Activated CD4-positive, alpha-beta T cell treated with anti-CD3 and anti-CD28 coated beads, Interleukin-2, amount 10 ng/mL, durations not matched to agents 24 days and 14 days (primary cell): ENCODE measurements at regions not wholly inside any gene's neighbourhood (a gene's known extent, or its start where the extent isn't known, plus 50 kb on each side); places are given as distances from the start of the nearest gene placed in this dataset.

Experiments
- DNase-seq: peaks from one replicate; pipeline ENCODE4 v3.0.0; 2022
- H3K27ac Mint-ChIP-seq: one replicate; pipeline ENCODE4 v1.8.0; 2022; ENCODE audit warnings: mild to moderate bottlenecking, mixed read lengths
- H3K27me3 Mint-ChIP-seq: one replicate; pipeline ENCODE4 v1.8.0; 2022; ENCODE audit warnings: mixed read lengths
- H3K36me3 Mint-ChIP-seq: one replicate; pipeline ENCODE4 v1.8.0; 2022; ENCODE audit warnings: low read depth, mild to moderate bottlenecking, mixed read lengths
- H3K4me1 Mint-ChIP-seq: one replicate; pipeline ENCODE4 v1.8.0; 2021; ENCODE audit warnings: mixed read lengths
- H3K4me3 Mint-ChIP-seq: one replicate; pipeline ENCODE4 v1.8.0; 2022; ENCODE audit warnings: mild to moderate bottlenecking, moderate library complexity, mixed read lengths
- H3K9me3 Mint-ChIP-seq: one replicate; pipeline ENCODE4 v1.8.0; 2021; ENCODE audit warnings: mixed read lengths
- intact Hi-C: fragments of 100-400 bp; cut with micrococcal nuclease; formaldehyde crosslinking; loops from one replicate; pipeline ENCODE4 v1.15.1; 2023

- peaks cover 20% of the 10 kb centered on the region for H3K27me3 Mint-ChIP-seq
- peaks cover 13% of the 10 kb centered on the region for H3K9me3 Mint-ChIP-seq
- H3K4me3 Mint-ChIP-seq, result no peak overlapping the region
- H3K4me1 Mint-ChIP-seq, result peaks cover 3% of the 10 kb centered on the region
- H3K27ac Mint-ChIP-seq, result no peak overlapping the region
- no peaks in the 10 kb centered on the region for H3K36me3 Mint-ChIP-seq
- intact Hi-C loops, result no loop called here
- no peak for DNase-seq
These were observed 86.3 kb downstream of the OAT start for GRCh38 chr10:124332426-124332825.

- H3K27ac Mint-ChIP-seq, result no peak overlapping the region
- intact Hi-C loops, result no loop called here
- no peaks in the 10 kb centered on the region for H3K36me3 Mint-ChIP-seq
- peaks cover 17% of the 10 kb centered on the region for H3K27me3 Mint-ChIP-seq
- DNase-seq, result no peak
- H3K4me1 Mint-ChIP-seq, result peaks cover 3% of the 10 kb centered on the region
- H3K9me3 Mint-ChIP-seq, result peaks cover 13% of the 10 kb centered on the region
- no peak overlapping the region for H3K4me3 Mint-ChIP-seq
These were observed 88.8 kb downstream of the OAT start for GRCh38 chr10:124329941-124330340.

DNA sequence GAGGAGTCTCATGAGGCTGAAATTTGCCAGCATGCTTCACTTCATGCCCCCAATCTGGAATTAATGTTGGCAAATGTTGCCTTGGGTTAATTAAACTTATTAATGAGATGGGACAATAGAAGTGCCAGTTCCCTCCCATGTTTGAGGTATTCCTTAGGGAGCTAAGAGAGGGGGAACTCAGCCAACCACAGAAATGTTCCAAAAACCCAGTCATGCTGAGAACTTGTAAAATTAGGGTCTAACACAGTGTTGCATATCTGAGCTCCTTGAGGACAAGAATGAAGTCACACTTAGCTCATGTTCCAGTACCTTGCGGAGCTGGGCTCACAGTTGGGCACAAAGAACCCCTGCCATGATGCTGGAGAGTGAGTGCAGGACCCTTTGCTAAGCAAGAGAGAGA lies 89.4 kb downstream of the OAT start:
- Mint-ChIP-seq H3K4me3 (no peak overlapping the region), H3K4me1 (peaks cover 3% of the 10 kb centered on the region), H3K9me3 (peaks cover 13% of the 10 kb centered on the region), H3K27ac (no peak overlapping the region), H3K27me3 (peaks cover 16% of the 10 kb centered on the region), H3K36me3 (no peaks in the 10 kb centered on the region)
- intact Hi-C loops, result no loop called here
- DNase-seq, result no peak

GRCh38 chr10:124328477-124329220 lies 90.1 kb downstream of the OAT start:
- Mint-ChIP-seq H3K27me3 (peaks cover 16% of the 10 kb centered on the region), H3K4me3 (no peak overlapping the region), H3K36me3 (no peaks in the 10 kb centered on the region), H3K27ac (no peak overlapping the region), H3K4me1 (peaks cover 3% of the 10 kb centered on the region), H3K9me3 (peaks cover 13% of the 10 kb centered on the region)
- no peak for DNase-seq
- intact Hi-C loops, result no loop called here

GRCh38 chr10:124325998-124326636 lies 92.6 kb downstream of the OAT start:
- intact Hi-C loops, result no loop called here
- Mint-ChIP-seq H3K9me3 (no peaks in the 10 kb centered on the region), H3K27me3 (peaks cover 1% of the 10 kb centered on the region), H3K27ac (no peak overlapping the region), H3K36me3 (no peaks in the 10 kb centered on the region), H3K4me3 (no peak overlapping the region), H3K4me1 (peaks cover 3% of the 10 kb centered on the region)
- no peak for DNase-seq

DNA sequence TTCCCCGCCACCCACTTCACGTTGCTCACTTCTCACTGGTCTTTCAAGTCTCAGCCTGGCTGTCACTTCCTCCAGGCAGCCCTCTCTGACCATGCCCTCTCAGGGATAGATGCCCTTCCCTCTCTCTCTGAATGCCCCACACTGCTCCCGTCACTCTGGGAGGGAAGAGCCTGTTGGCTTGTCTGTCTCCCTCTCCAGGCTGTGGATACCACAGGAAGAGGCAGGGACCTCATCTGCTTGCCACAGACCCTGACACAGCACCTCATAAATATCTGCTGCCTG lies 93.1 kb downstream of the OAT start:
- H3K9me3 Mint-ChIP-seq, result no peaks in the 10 kb centered on the region
- peaks cover 3% of the 10 kb centered on the region for H3K4me1 Mint-ChIP-seq
- H3K27me3 Mint-ChIP-seq, result peaks cover 1% of the 10 kb centered on the region

DNA sequence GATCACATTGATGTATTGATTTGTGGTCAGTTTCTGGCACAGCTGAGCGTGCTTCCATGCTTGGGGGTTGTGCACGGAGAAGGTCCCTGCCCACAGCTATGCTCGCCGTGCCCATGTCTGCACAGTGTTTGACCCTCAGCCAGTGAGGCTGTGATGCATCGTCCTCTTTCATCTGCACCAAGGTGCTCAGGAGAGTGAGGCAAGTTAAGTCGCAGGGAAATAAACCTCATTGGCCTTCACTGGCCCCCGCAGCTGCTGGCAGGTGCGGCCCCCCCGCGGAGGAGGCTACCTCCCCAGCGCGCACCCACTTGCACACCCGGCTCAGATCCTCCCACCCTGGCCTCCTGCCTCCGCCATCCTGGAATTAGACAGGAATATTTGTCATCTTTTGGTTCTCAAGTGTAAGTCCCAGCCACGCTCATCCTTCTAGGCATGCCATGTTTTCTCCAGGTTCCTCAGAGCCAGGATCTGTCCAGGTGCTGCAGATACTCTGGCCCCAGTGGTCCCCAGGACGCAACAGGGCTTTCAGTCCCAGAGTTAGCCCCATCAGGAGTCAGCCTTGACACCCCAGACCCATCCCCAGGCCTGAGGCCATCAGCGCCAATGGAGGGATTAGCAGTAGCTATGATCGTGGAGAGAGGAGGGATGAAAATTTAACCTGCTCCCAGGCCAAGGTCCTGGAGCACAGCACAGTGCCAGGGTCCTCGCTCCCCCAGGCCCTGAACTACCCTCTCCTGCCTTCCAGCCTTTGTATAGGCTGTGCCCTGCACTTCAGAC lies 93.7 kb downstream of the OAT start:
- intact Hi-C loops, result no loop called here
- Mint-ChIP-seq H3K4me3 (no peak overlapping the region), H3K4me1 (peaks cover under 1% of the 10 kb centered on the region), H3K27me3 (peaks cover 1% of the 10 kb centered on the region), H3K9me3 (no peaks in the 10 kb centered on the region), H3K27ac (no peak overlapping the region), H3K36me3 (no peaks in the 10 kb centered on the region)
- no peak for DNase-seq

More for the DNA sequence above, 93.1 kb downstream of the OAT start:
- intact Hi-C loops, result no loop called here
- DNase-seq, result no peak
- H3K36me3 Mint-ChIP-seq, result no peaks in the 10 kb centered on the region
- no peak overlapping the region for H3K4me3 Mint-ChIP-seq
- no peak overlapping the region for H3K27ac Mint-ChIP-seq

DNA sequence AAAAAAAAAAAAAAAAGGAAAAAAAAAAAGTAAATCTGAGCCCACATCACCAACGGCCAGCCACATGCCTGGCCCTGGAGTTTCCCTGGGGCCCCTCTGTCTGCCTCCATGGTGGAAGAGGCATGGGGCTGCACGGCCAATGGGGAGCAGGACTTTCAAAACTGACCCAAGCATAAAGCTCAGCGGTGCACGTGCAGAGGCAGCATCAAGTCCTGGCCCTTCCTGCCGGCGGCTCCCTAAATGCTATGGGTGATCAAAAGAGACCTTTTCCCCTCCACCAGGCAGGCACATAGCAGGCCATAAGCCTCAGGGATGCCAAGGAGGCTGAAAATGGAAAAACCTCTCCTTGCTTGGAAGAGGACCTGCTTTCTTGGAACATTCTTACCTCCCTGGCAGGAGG lies 94.3 kb downstream of the OAT start:
- Mint-ChIP-seq H3K9me3 (no peaks in the 10 kb centered on the region), H3K27me3 (no peaks in the 10 kb centered on the region), H3K4me1 (no peaks in the 10 kb centered on the region), H3K4me3 (no peak overlapping the region), H3K27ac (no peak overlapping the region), H3K36me3 (no peaks in the 10 kb centered on the region)
- DNase-seq, result no peak
- intact Hi-C loops, result no loop called here

GRCh38 chr10:124323806-124324205 lies 94.9 kb downstream of the OAT start:
- intact Hi-C loops, result no loop called here
- H3K4me1 Mint-ChIP-seq, result no peaks in the 10 kb centered on the region
- no peak for DNase-seq
- no peak overlapping the region for H3K4me3 Mint-ChIP-seq
- no peak overlapping the region for H3K27ac Mint-ChIP-seq
- no peaks in the 10 kb centered on the region for H3K27me3 Mint-ChIP-seq
- H3K36me3 Mint-ChIP-seq, result no peaks in the 10 kb centered on the region
- no peaks in the 10 kb centered on the region for H3K9me3 Mint-ChIP-seq

DNA sequence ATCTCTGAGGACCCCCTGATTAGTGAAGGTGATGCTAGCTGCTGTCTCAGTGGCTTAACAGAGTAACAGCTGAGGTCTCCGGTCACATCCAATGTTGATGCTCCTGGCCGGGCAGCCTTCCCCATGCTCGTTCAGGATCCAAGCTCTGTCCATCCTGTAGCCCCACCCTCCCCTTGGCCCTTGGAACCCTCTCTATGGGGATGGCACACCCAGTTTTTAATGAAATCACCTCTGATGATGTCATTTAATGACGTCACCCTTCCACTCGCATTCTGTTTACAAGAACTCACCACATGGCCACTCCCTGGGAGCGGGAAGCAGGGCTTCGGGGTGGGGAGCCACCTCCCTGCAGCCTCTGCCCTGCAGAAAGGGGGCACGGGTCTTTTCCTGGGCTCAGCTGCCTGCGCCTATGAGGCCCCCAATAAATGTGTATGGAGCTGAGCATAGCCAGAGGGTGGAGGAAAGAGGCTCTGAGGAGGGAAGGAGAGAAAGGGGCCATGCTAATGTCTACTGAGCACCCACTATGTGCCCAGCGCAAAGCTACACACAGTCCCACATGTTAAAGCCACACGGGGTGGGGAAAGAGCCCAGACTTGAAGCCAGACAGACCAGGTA lies 95.5 kb downstream of the OAT start:
- Mint-ChIP-seq H3K4me3 (no peak overlapping the region), H3K9me3 (no peaks in the 10 kb centered on the region), H3K4me1 (no peaks in the 10 kb centered on the region), H3K27me3 (no peaks in the 10 kb centered on the region), H3K36me3 (no peaks in the 10 kb centered on the region), H3K27ac (no peak overlapping the region)
- intact Hi-C loops, result no loop called here
- DNase-seq, result no peak

DNA sequence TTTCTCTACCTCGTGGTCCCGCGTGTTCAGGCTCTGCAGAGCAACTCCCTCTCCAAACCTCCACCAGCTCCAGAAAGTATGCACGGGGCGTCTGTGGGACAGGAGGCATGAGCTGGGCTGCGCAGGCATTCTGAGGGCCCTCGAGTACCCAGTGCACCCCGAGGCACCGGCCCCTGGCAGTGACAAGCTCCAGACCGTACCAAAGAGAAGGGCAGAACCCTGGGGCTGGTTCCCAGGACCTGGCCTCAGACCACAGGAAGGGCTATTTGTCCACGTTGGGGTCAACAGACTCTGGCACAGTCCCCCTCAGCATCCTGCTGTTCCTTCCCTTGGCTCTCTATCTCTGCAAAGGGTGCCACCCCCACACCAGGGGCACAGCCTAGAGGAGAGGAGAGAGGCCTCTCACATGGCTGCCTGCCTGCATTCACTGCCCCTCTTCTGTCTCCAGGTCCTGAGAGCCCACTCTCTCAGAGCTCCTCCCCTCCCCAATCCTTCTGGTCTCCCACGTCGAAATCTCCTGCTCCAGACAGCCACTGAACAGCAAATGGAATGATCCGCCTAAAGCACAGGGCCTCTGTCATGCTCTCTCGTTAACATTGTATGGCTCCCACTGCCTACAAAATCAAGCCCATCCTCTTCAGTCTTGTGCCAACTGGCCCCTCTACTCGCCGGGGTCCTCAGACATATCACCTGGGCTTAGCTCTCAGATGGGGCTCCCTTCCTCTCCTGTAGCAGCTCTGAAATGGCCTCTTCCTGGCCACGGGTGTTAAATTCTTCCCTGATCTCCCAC lies 96.3 kb downstream of the OAT start:
- Mint-ChIP-seq H3K4me3 (no peak overlapping the region), H3K27me3 (no peaks in the 10 kb centered on the region), H3K27ac (no peak overlapping the region), H3K36me3 (no peaks in the 10 kb centered on the region), H3K9me3 (no peaks in the 10 kb centered on the region), H3K4me1 (no peaks in the 10 kb centered on the region)
- DNase-seq, result no peak
- intact Hi-C loops, result no loop called here

DNA sequence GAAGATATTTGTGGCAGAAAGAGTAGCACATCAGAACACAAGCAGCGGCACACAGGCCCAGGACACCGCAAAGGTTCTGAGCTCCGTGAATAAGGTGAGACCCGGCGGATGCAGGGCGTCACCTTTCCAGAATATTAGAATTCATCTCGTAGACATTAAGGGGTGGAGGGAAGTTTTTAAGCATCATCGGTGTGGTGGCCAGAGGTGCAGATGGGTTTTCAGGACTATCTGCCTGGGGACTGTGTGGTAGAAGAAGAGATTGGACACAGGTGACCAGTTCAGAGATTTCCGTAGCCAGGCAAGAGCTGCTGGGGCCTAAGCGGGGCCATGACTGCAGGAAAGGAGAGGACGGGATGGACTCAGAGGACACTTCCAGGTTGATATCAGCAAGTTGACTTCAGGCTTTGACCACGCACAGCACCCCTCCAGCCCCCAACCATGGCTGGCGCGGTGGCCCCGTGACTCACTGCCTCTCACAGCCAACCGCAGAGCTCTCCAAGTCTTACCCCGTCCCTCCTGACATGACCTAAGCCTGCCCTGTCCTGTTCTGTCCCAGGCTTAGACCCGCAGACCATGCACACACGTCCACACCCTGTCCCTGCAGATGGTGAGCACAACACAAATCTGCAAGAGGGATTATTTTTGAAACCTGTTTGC lies 97.2 kb downstream of the OAT start:
- intact Hi-C loops, result no loop called here
- H3K9me3 Mint-ChIP-seq, result no peaks in the 10 kb centered on the region
- DNase-seq, result no peak
- H3K36me3 Mint-ChIP-seq, result no peaks in the 10 kb centered on the region
- no peak overlapping the region for H3K4me3 Mint-ChIP-seq
- no peaks in the 10 kb centered on the region for H3K27me3 Mint-ChIP-seq
- no peaks in the 10 kb centered on the region for H3K4me1 Mint-ChIP-seq
- H3K27ac Mint-ChIP-seq, result no peak overlapping the region

DNA sequence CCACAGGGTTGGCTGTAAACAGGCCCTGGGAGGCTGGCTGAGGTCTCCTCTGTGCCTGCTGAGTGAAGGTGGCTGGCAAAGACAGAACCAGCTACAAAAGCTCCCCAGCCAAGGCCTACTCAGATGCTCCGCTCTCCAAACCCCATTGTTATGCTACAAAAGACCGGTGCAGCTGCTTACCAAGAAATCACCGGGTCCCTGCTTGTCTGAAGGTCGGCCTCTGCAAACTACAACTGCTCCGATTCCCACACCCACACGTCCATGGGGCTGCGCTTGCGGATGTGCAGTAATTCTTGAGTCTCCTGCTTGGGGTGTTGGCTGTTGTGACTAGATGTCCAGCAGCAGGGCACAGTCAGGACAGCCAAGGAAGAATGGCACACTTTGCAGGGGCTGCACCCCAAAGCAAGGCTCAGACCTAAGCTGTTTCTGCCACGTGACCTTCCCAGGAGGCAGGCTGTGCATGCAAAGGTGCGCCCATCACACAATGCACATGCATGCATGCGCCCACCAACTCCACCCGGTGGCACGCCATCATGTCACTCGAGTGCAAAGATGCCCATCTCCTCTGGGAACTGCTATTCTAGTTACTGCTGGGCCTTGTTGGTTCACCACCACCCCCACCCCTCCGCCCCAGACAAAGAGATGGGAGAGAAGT lies 97.8 kb downstream of the OAT start:
- Mint-ChIP-seq H3K27ac (no peak overlapping the region), H3K36me3 (no peaks in the 10 kb centered on the region), H3K4me3 (no peak overlapping the region), H3K4me1 (no peaks in the 10 kb centered on the region), H3K9me3 (no peaks in the 10 kb centered on the region), H3K27me3 (no peaks in the 10 kb centered on the region)
- DNase-seq, result no peak
- intact Hi-C loops, result no loop called here
